Panc1 (cell line): ENCODE measurements at regions not wholly inside any gene's neighbourhood (a gene's known extent, or its start where the extent isn't known, plus 50 kb on each side); places are given as distances from the start of the nearest gene placed in this dataset.

Source experiments
- ATAC-seq: fragments of 200-7000 bp; cut with Tn5 transposase; 2 replicates; pipeline ENCODE4 v1.9.1; 2020; ENCODE audit warnings: mild to moderate bottlenecking, moderate library complexity
- BruUV-seq: library from RNA; stranded (reverse); fragments of 400-500 nt; replicated peaks from 2 replicates; lab custom pipeline; 2021; lab: Mats Ljungman, UMichigan
- CTCF ChIA-PET: fragments of 300-600 bp; sonication (Branson Sonifier 250); formaldehyde crosslinking; loops from one replicate; lab custom pipeline; 2022; ENCODE audit warnings: antibody characterized with exemption; lab: Charles Lee
- POLR2A ChIA-PET: fragments of 300-600 bp; sonication (Branson Sonifier 250); formaldehyde crosslinking; loops from one replicate; lab custom pipeline; 2022; ENCODE audit warnings: antibody characterized with exemption; lab: Charles Lee
- DNase-seq: peaks from one replicate; pipeline ENCODE4 v3.0.0-alpha.2; 2010; ENCODE audit warnings: low read depth, low spot score
- H3K27ac ChIP-seq: 2 replicates; pipeline ENCODE4 v1.5.1; 2011; ENCODE audit warnings: mild to moderate bottlenecking, low read length, inconsistent platforms
- H3K27me3 ChIP-seq: fragments of 200-500 bp; sonication (Bioruptor generic); 2 replicates; pipeline ENCODE4 v1.6.0; 2014; ENCODE audit warnings: low read length, inconsistent platforms; ENCODE audit not compliant: control insufficient read depth, insufficient read depth
- H3K36me3 ChIP-seq: fragments of 200-500 bp; sonication (Bioruptor generic); 2 replicates; pipeline ENCODE4 v1.5.1; 2014; ENCODE audit warnings: inconsistent platforms, mild to moderate bottlenecking, low read length, moderate library complexity; ENCODE audit not compliant: control insufficient read depth, insufficient read depth
- H3K4me1 ChIP-seq: 2 replicates; pipeline ENCODE4 v1.5.1; 2011; ENCODE audit warnings: inconsistent platforms, mild to moderate bottlenecking, low read length, moderate library complexity; ENCODE audit not compliant: control insufficient read depth, insufficient read depth
- H3K4me3 ChIP-seq, 2 experiments: 2 replicates each; pipeline ENCODE4 v1.5.1; 2011 to 2012; ENCODE audit warnings: low read depth in 2 of 2, low read length in 2 of 2, mild to moderate bottlenecking in 2 of 2, inconsistent platforms in 1 of 2, moderate library complexity in 1 of 2
- H3K9me3 ChIP-seq: fragments of 200-500 bp; sonication (Bioruptor generic); 2 replicates; pipeline ENCODE4 v1.5.1; 2014; ENCODE audit warnings: low read depth, mild to moderate bottlenecking, inconsistent platforms, low read length, moderate library complexity; ENCODE audit not compliant: control insufficient read depth, insufficient read depth
- CTCF ChIP-seq: fragments of 450-650 bp; IDR thresholded peaks from 2 replicates; pipeline ENCODE4 v1.5.1; 2017; ENCODE audit warnings: mild to moderate bottlenecking
- POLR2AphosphoS5 ChIP-seq: IDR thresholded peaks from 2 replicates; pipeline ENCODE4 v1.6.1; 2012; ENCODE audit warnings: mild to moderate bottlenecking, low read depth, low read length, moderate library complexity
- REST ChIP-seq, 2 experiments: IDR thresholded peaks; 2 replicates each; pipeline ENCODE4 v1.6.1; 2011 to 2012; ENCODE audit warnings: low read depth in 2 of 2, control low read depth in 1 of 2, low read length in 1 of 2, mild to moderate bottlenecking in 1 of 2, moderate library complexity in 1 of 2; ENCODE audit not compliant: insufficient read depth in 1 of 2
- SIN3A ChIP-seq: IDR thresholded peaks from 2 replicates; pipeline ENCODE4 v1.6.1; 2012; ENCODE audit warnings: low read depth, mild to moderate bottlenecking, low read length, moderate library complexity, borderline replicate concordance; ENCODE audit not compliant: insufficient read depth
- TCF7L2 ChIP-seq: IDR thresholded peaks from 2 replicates; pipeline ENCODE4 v1.6.1; 2011; ENCODE audit warnings: mild to moderate bottlenecking, low read depth, low read length, inconsistent platforms
- in situ Hi-C: cut with HindIII; loops from 2 replicates; pipeline ENCODE4 v1.10.0; 2016; ENCODE audit warnings: low sequenced_read_pairs, low pct_unique_long_range_greater_than_20kb
- intact Hi-C: fragments of 100-400 bp; cut with micrococcal nuclease; formaldehyde crosslinking; loops from one replicate; pipeline ENCODE4 v1.10.0; 2022; ENCODE audit not compliant: unreplicated experiment

GRCh38 chr14:104328607-104329006 lies 190.2 kb downstream of the KIF26A start:
- ChIA-PET CTCF (no interaction called here), POLR2A (no interaction called here)
- H3K9me3 ChIP-seq, result 0 out of 2 replicates have a peak, but pooled peaks cover 3% of the 10 kb centered on the region
- no peaks in the 10 kb centered on the region for H3K36me3 ChIP-seq
- BruUV-seq, result no TSS peak
- in situ Hi-C loops, result no loop called here
- H3K4me1 ChIP-seq, result no peaks in the 10 kb centered on the region
- ATAC-seq (no peak), DNase-seq (no peak)
- intact Hi-C loops, result no loop called here
- no peak overlapping the region for H3K4me3 ChIP-seq
- H3K27ac ChIP-seq, result no peak overlapping the region
- H3K27me3 ChIP-seq, result no peaks in the 10 kb centered on the region
- no peak for TF ChIP-seq CTCF

- intact Hi-C loops, result loop anchor here (10.0 kb wide), 1 partner anchor 495 kb away; no protein-coding TSS in a partner anchor
- ChIA-PET POLR2A (interaction anchor here (0.6 kb wide), 1 partner anchor 348 kb away, joined by 5 read pairs; no protein-coding TSS in a partner anchor), CTCF (no interaction called here)
- Histone ChIP-seq H3K9me3 (0 out of 2 replicates have a peak, but pooled peaks cover 3% of the 10 kb centered on the region), H3K36me3 (no peaks in the 10 kb centered on the region), H3K4me1 (no peaks in the 10 kb centered on the region), H3K27me3 (no peaks in the 10 kb centered on the region), H3K27ac (no peak overlapping the region), H3K4me3 (no peak overlapping the region)
- no peak for DNase-seq
- TF ChIP-seq CTCF, result no peak
- TF ChIP-seq POLR2AphosphoS5, result no peak
- TF ChIP-seq REST (IDR thresholded peaks at IDR 0.05; ENCODE audit: insufficient read depth in 1 of 2, low read depth in 2 of 2, low read length in 1 of 2), result no peak
- TF ChIP-seq TCF7L2, result no peak
- no peak for TF ChIP-seq SIN3A
- no peak for ATAC-seq
- BruUV-seq, result no TSS peak
- in situ Hi-C loops, result no loop called here
These were observed 191.4 kb downstream of the KIF26A start for GRCh38 chr14:104329793-104330192.
